ENCODE measurements at regions not wholly inside any gene's neighbourhood (a gene's known extent, or its start where the extent isn't known, plus 50 kb on each side); places are given as distances from the start of the nearest gene placed in this dataset.

DNA sequence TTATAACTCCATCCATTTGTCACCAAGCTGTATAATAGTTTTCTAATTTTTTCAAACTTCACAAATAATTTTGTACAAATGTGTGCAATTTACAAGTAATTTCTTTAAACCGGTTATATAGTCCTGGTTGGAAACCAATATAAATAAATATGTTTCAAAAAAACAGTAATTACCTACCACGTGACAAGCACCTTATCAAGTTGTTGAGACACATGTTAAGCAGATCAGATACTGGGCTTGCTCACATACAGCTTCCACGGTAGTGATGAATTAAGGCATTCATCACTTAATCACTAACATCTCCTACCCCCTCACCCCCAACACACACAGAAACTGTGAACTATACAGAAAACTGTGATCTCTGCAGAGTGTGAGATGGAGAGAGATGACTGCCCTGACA, 630.0 kb upstream of the MBL2 start:
- no peak for DNase-seq (ENCODE audit: low spot score)
- no peak for TF ChIP-seq CTCF (IDR thresholded peaks at IDR 0.05)
- Histone ChIP-seq H3K27ac (no peak overlapping the region), H3K4me3 (no peak overlapping the region)

DNA sequence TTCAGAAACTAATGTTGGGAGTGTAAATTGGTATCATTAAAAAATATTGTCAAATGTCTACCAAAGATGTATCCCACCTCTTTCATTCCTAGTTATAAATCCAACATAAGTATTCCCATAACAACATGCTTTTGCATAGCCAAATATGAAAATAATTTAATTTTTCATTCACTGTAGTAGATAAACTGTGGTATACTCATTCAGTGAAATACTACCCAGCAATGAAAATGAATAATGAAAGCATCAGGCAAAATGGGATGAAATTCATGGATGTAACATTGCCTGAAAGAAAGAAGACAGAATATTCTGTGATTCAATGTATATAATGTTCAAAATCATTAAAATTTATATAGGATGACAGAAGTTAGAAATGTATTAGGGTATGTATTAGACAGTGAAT, 629.0 kb upstream of the MBL2 start:
- H3K4me3 ChIP-seq, result no peak overlapping the region
- no peak for DNase-seq (ENCODE audit: low spot score)
- H3K27ac ChIP-seq, result no peak overlapping the region
- no peak for TF ChIP-seq CTCF (IDR thresholded peaks at IDR 0.05)

GRCh38 chr10:53396876-53397275, 624.3 kb upstream of the MBL2 start:
- Histone ChIP-seq H3K27ac (no peak overlapping the region), H3K4me3 (no peak overlapping the region)
- no peak for TF ChIP-seq CTCF (IDR thresholded peaks at IDR 0.05)
- no peak for DNase-seq (ENCODE audit: low spot score)

GRCh38 chr10:53395449-53395848, 622.9 kb upstream of the MBL2 start:
- Histone ChIP-seq H3K27ac (no peak overlapping the region), H3K4me3 (no peak overlapping the region)
- TF ChIP-seq CTCF (IDR thresholded peaks at IDR 0.05), result no peak
- DNase-seq (ENCODE audit: low spot score), result no peak

DNA sequence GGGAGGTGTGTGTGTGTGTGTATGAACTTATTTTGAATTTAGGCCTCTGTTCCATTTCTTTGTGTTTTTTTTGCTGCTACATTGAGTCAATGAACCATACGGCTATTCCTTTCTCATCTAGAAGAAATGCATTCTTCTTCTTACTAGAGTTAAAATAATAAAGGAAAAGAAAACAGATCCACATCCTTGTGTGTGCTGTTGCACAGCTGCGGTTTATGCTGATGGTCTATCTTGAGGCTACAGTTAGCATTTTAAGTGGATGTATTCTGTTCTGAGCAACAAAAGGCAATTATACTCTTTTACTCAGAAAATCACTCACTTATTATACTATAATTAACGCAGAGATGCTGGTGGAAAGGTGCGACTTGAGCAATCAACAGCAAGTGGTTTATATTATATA, 615.0 kb upstream of the MBL2 start:
- DNase-seq (ENCODE audit: low spot score), result no peak
- Histone ChIP-seq H3K27ac (no peak overlapping the region), H3K4me3 (no peak overlapping the region)
- TF ChIP-seq CTCF (IDR thresholded peaks at IDR 0.05), result no peak

- no peak for DNase-seq (ENCODE audit: low spot score)
Observed at GRCh38 chr10:53382543-53382942, 610.0 kb upstream of the MBL2 start.

DNA sequence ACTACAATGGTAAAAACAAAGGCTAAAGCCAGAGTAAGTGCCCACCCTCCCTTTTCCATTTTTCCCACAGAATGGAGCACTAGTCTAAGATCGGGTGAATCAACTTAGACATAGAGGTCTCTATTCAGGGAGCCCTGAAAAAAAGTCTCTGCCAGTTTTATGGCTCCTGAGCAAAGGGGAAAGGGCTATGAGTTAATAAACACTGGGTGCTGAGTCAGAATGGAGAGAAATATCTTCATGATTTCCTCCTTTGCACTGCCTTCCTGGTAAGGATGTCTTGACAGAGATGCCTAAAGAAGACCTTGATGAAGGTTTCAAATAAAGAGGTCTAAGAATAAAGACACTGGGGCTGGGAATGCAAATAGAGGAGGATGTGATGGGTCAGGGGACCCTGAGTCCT, 607.4 kb upstream of the MBL2 start:
- no peak overlapping the region for H3K4me3 ChIP-seq
- no peak for TF ChIP-seq CTCF (IDR thresholded peaks at IDR 0.05)
- H3K27ac ChIP-seq, result no peak overlapping the region
- no peak for DNase-seq (ENCODE audit: low spot score)

More at GRCh38 chr10:53382543-53382942, 610.0 kb upstream of the MBL2 start:
- H3K4me3 ChIP-seq, result no peak overlapping the region
- no peak for TF ChIP-seq CTCF (IDR thresholded peaks at IDR 0.05)
- H3K27ac ChIP-seq, result no peak overlapping the region

Measured in coronary artery (tissue), 2 donors.